Motor neuron (in vitro differentiated cells): ENCODE measurements at regions not wholly inside any gene's neighbourhood (a gene's known extent, or its start where the extent isn't known, plus 50 kb on each side); places are given as distances from the start of the nearest gene placed in this dataset.

Source experiments
- ATAC-seq, 8 experiments: fragments of 200-7000 bp; cut with Tn5 transposase; replicated peaks in 6 of 8; 2 replicates each; pipeline ENCODE4 v1.8.0; 2021; ENCODE audit warnings: mild to moderate bottlenecking in 8 of 8, moderate library complexity in 8 of 8
- H3K27ac ChIP-seq, 2 donors: fragments of 250-450 bp; sonication (Bioruptor Pico); 2 replicates each; pipeline ENCODE4 v1.9.0; 2021; ENCODE audit warnings: antibody characterized with exemption in 2 of 2, mild to moderate bottlenecking in 2 of 2, moderate library complexity in 1 of 2
- H3K4me1 ChIP-seq, 2 donors: fragments of 250-450 bp; sonication (Bioruptor Pico); replicated peaks in 1 of 2; 2 replicates each; pipeline ENCODE4 v1.6.1; 2021; ENCODE audit warnings: antibody characterized with exemption in 2 of 2, mild to moderate bottlenecking in 2 of 2, moderate library complexity in 1 of 2
- H3K4me3 ChIP-seq, 5 donors: fragments of 250-450 bp; sonication (Bioruptor Pico); 2 replicates each; pipeline ENCODE4 v1.9.0; 2021; ENCODE audit warnings: antibody characterized with exemption in 5 of 5, mild to moderate bottlenecking in 5 of 5, moderate library complexity in 4 of 5
- WGBS, 10 experiments: fragments of 450-650 bp; shearing (Covaris generic); methylation state at CpG; one replicate each; pipeline ENCODE4 v1.0.0; 2022; 5-methylcytosine and 5-hydroxymethylcytosine counted together
- in situ Hi-C, 9 experiments: fragments of 400-800 bp; cut with MboI; loops; one replicate each; pipeline ENCODE4 v1.15.0; 2021; ENCODE audit warnings: low sequenced_read_pairs in 9 of 9, low pct_unique_long_range_greater_than_20kb in 2 of 9; ENCODE audit not compliant: unreplicated experiment in 9 of 9

DNA sequence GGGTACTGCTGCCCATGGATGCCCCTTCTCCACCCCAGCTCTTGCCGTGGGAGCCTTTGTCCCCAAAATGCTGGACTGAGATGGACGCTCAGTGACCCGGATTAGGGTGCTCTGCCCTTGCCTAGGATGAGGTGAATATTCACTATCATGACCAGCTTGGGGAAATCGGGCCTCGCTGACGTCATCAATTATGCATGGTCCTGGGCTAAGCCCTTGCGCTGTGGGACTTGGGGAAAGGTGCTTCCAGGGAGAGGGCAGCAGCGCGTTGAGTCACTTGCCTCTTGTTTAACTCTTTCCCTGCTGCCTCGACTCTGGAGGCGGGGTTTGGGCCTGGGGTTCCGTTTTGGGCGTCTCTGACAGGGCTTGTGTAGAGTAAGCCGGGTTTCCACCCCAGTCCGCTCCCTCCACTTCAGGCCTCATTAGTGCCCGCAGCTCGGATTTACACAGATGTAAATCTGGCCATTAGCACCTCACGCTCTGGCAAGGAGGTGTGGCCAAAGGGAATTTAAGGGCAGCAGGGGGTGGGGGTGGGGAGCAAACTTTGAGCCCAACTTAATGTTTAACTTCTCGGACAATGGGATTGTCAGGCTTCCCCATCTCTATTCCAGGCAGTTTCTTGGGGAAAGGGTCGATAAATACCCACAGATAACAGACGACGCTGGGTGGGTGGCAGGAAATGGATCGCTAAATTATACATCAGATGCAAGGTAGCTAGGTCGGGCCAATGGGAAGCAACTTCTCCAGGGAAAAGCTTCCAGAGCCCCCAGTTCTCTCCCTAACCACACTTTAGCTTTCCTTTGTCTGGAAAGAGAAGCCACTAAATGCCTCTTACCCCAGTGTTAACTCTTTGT is 51.3 kb upstream of the TCF7L2 start:
- Histone ChIP-seq H3K4me1 (peaks cover 3 to 19% of the 10 kb centered on the region in 2 donors), H3K4me3 (peak overlapping the region in 2 of 5 donors; percentile 10 to 15), H3K27ac (no peak overlapping the region)
- WGBS, 10 experiments = 0 to 77% (median 8%) methylated on average over 1 to 15 of the region's 24 CpGs; no CpG with 5 or more reads in 1 of the 10 experiments
- ATAC-seq = peak; percentile 63 to 99 (median 96)
- in situ Hi-C loops = no loop called here

DNA sequence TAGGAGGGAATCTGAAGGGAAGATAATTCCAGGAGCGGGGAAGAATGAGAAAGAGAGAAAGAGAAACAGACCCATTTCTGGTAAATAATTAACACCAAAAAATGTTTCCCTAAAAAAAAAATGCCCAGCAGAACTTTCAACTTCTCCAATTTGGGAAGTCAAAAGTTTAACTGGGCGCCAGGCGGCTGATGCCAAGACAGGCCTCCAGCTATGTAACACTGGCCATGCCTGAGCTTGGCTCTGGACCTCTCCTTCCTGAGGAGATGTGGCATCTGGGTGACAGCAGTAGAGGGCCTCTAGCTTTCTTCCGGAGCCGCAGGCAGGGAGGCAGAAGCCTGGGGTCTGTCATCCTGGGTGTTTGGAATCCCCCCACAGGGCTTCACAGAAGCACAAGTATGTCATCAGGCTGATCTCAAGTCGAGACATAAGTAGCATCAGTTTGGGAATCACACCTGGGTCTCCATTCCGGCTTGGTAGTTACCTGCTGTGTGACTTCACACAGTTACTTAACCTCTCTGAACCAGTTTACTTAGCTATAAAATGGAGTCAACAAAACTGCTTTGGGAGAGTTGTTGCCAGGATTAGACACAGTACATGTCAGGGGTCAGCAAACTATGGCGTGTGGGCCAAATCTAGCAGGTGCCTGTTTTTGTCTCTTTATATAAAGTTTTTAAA is 50.5 kb upstream of the TCF7L2 start:
- no peak overlapping the region for H3K27ac ChIP-seq
- in situ Hi-C loops = no loop called here
- WGBS, 10 experiments = 62 to 88% (median 75%) methylated on average over 1 to 6 of the region's 8 CpGs; no CpG with 5 or more reads in 2 of the 10 experiments
- ATAC-seq = no peak
- peaks cover 3 to 19% of the 10 kb centered on the region in 2 donors for H3K4me1 ChIP-seq
- no peak overlapping the region for H3K4me3 ChIP-seq
